NCI-H2227 (cell line): ENCODE measurements at regions not wholly inside any gene's neighbourhood (a gene's known extent, or its start where the extent isn't known, plus 50 kb on each side); places are given as distances from the start of the nearest gene placed in this dataset.

ENCODE experiments used
- DNase-seq: peaks from one replicate; lab custom pipeline; 2025; ENCODE audit not compliant: unreplicated experiment; lab: John Stamatoyannopoulos, UW

DNA sequence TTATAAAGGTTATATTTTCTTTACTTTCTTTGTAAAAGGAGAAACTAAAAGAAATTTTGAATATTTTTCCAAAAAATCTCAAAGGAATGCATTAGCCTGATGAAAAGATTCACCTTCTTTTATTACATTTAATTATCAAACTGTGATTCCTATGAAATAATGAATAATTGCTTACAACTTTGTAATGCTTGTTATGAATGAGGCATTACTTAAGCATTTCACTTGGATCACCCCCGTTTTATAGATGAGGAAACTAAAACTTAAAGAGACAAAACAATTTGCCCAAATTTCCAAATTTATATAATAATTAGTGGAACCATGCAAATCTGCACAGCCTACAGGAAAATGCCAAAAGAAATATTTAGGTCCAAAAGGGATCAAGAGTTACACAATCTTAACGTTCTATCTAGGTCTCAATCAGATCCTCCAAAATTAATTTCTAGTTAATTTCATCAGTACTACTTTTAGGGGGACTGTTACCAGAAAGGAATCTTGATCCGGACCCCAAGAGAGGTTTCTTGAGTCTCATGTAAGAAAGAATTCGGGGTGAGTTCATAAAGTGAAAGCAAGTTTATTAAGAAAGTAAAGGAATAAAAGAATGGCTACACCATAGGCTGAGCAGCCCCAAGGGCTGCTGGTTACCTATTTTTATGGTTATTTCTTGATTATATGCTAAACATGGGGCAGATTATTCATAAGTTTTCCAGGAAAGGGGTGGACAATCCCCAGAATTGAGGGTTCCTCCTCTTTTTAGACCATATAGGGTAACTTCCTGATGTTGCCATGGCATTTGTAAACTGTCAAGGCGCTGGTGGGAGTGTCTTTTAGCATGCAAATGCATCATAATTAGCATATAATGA, 288.0 kb downstream of the ADGB start:
- DNase-seq: no peak

- DNase-seq: no peak
Observed at GRCh38 chr6:146887447-146888077, 288.8 kb downstream of the ADGB start.

GRCh38 chr6:146889303-146889702, 290.5 kb downstream of the ADGB start:
- DNase-seq: no peak

GRCh38 chr6:146890172-146890571, 291.4 kb downstream of the ADGB start:
- no peak for DNase-seq

GRCh38 chr6:146890644-146891434, 292.1 kb downstream of the ADGB start:
- no peak for DNase-seq

DNA sequence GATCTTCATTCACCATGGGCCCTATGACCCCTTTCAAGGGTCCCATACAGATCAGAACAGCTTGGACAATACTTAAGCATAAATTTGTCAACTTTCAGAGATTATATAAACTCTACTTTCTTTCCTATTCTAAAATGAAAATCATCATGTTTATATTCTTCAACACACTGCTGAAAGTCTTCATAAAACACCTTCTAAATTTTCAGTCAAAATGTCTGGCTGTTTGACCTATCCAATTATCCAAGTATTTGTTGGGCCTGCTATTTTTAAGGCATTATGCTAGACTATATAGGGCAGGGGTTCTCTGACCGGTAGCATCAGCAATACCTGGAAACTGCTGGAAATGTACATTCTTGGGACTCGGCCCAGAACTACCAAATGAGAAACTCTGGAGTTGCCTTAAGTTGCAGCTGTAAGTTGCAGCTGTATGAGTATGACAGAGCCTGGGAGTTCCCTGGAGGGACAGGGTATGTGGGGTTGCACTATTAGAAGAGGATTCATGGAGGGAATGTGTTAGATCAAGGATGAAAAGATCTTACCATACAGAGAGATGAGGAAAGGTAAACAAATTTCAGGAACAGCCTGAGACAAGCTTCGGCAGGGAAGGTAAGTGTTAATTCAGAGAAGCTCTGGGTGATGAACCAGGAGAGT, 293.0 kb downstream of the ADGB start:
- DNase-seq: no peak

- DNase-seq: no peak
Observed at GRCh38 chr6:146892283-146892612, 293.5 kb downstream of the ADGB start.

DNA sequence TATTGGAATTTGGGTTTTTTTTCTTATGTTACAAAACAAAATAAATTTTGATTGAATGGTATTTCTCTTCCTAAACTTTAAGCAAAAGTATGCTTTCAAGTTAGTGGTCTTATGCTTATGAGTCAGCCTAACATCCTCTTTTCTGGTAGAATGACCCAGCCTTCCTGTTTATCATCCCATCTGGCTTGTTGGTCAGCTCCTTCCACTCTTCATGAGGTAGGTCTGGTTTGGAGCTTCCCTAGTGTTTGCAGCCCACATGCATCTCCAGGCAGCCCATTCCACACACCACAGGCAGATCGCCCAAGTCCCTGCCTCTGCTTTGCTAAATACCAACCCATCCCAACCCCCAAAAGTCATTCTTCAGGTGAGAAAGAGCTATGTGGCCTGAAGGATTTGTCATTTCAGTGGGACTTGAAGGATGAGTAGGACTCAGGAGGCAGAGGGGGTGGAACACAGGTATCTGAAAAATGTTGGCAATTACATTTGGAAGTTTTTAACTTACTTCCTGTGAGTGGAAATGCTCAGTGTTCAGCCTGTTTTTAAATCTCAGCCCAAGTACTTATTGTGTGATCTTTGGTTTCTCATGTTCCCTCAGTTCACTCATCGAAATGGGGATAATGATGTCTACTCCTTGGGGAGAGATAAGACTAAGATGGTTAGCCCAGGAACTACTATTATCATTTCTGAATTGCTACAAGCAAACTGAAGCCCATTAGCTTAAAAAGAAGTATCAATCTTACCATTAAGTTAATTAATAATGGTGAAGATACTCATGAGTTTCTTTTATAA, 294.0 kb downstream of the ADGB start:
- no peak for DNase-seq

DNA sequence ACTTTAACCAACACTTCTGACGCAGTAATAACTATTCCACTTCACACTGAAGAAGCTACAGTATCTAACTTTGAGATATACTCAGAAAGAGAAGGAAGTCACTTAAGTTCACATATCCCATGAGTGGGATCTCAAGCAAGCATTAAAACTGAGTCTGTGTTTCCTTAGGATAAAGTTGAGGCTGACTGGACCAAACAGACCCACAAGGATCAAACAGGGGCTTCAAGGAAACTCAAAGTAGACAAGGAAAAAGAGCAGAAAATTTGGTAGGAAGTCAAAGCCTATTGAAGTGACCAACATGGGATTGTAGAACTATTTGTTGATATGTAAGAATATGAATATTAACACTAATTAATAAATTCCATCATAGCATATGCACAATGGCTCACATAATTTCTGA, 294.9 kb downstream of the ADGB start:
- no peak for DNase-seq

- DNase-seq: no peak
Observed at GRCh38 chr6:146894624-146895023, 295.9 kb downstream of the ADGB start.

- no peak for DNase-seq
Observed at GRCh38 chr6:146895101-146895771, 296.5 kb downstream of the ADGB start.

DNA sequence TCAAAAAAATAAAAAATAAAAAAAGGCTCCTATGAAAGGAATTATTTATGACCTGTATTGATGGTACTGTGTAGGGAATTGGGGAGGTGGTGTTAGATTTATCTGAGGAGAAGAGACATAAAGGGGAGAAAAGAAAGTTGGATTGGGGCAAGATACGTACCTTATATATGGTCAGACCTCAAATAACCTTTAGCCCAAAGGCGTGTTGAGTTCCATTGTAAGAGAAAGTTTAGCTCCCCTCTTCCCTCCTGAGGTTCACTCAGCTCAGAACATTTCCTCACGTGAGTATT, 296.9 kb downstream of the ADGB start:
- no peak for DNase-seq

DNA sequence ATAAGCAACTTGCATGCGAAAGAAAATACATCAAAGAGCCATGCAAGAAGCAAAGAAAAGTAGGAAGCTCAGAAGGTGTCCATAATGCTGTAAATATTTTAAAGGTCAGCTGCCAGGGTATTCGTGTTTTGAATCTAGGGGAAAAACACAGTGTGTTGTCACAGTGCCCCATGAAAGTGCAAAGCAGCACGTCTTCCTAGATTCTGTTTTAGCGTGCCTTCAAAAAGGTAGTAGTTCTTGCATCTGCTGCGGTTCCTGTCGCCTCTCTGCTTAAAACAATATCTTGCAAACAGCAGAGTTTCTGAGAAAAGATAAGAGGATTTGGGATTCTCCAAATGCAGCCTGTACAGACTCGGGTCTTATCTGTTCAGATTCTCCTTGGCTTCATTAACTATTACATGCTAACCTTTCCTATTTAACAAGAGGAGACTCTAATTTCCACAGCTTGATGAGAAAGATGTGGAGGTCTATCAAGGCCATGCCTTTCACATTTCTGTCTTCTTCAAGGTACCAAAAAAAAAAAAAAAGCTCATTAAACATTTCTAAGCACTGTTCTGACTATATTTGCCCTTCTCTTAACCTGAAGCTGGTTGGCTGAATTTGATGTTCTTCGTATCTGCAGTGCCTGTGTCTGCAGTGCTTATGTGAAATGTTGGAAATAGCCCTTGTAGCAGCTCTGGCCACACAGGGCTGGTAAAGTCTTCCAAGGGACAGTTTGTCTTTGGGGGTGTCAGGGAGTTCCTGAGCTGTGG, 297.5 kb downstream of the ADGB start:
- DNase-seq: no peak

DNA sequence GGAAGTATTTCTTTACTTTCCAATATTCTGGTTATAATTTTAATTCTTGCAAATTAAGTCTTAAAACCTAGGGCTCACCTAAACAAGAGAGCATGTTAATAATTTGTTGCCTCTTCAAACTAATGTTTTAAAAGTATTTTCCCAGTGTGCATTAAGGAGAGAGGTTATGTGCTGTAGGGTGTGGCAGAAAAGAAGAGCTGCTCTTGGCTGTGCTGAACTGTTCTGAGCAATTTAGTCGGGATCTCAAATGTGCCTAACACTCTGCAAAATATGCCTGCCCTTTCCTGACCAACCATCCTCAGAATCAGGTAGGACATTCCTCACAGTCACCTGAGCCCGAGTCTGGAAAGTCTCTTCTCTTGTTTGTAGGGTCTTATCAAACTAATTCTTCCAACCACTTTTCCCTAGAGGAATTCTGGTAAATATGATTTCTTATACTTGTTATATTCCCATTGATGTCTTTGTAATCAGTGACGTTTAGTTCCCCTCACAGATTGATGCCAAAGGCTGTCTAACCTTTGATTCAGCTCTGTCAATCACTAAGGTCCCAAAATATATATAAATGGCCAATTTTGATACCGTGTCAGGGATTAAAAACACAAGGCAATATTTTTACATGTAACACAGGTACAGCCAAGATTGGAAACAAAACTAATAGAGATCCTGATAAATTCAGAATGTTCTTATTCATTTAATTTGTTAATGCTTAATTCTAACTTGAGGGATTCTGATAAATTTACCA, 298.4 kb downstream of the ADGB start:
- DNase-seq: no peak

DNA sequence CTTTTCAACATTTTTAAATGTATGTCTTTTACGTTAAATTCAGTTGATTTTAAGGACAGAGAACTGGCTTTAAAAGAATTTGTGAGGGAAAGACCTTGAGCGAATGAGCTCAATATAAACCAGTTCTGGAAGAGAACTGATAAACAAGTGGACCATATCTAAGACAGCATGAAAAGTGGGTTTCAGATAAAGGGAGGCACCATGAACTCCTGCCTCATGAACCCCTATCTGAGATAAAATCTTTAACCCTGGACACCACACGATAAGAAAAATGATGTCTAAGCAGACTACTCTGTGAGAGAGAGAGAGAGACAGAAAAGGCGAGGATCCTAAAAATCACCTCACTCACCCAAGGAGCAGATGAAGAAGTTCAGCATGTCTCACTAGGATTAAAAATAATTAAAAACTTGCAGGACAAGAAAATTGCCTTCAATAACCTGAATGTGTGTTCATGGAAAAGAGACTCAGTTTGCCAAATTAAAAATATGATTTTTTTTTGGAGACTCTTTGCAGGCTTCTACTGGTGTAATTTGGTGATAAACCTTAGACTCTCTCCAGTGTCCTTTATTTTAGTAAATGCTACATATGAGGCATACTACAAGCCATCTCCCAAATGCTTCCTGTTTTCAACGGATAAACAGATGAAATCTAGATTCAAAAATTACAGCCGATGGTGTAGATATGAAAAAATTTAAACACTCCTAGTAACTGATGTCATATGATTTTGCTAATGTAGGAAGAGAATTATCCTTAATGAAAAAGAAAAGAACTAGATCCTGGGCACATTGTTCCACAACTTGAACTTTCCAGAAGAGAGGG, 299.5 kb downstream of the ADGB start:
- DNase-seq: no peak

DNA sequence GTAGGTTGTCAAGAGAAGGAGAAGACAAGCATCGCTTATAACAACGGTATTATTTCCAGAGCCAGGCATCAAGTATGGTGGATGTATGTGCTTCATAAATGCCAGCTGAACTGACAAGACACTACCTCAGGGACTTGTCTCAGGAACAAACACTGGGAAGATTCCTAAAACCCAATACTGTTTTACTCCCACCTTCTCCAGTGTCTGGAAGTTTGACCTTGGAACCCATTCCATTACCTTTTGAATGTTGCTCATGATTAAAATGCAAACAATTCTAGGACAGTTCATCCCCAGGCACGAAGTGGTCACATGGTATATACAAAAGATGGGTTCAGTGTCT, 300.1 kb downstream of the ADGB start:
- DNase-seq: no peak

- DNase-seq: no peak
Observed at GRCh38 chr6:146901940-146902816, 302.0 kb upstream of the STXBP5 start.
